Gastroesophageal sphincter (tissue), 3 donors: ENCODE measurements at regions not wholly inside any gene's neighbourhood (a gene's known extent, or its start where the extent isn't known, plus 50 kb on each side); places are given as distances from the start of the nearest gene placed in this dataset.

Experiments
- POLR2A ChIP-seq, 2 donors: fragments of 450-650 bp; IDR thresholded peaks; one replicate each; pipeline ENCODE4 v1.6.1; 2017; ENCODE audit warnings: antibody characterized with exemption in 2 of 2, mild to moderate bottlenecking in 2 of 2, moderate library complexity in 1 of 2
- POLR2AphosphoS5 ChIP-seq: sonication (generic); formaldehyde crosslinking; IDR thresholded peaks from one replicate; pipeline ENCODE4 v1.6.1; 2017; ENCODE audit warnings: antibody characterized with exemption
- TF ChIP-seq, protein P1 (sequence below), 4 experiments: fragments of 200-600 bp in 2 of 4; fragments of 450-650 bp in 2 of 4; sonication (generic) in 1 of 4; IDR thresholded peaks; one replicate each; pipeline ENCODE4 v1.5.1; 2017 to 2019; ENCODE audit warnings: antibody characterized with exemption in 4 of 4, mild to moderate bottlenecking in 2 of 4, moderate library complexity in 2 of 4

DNA sequence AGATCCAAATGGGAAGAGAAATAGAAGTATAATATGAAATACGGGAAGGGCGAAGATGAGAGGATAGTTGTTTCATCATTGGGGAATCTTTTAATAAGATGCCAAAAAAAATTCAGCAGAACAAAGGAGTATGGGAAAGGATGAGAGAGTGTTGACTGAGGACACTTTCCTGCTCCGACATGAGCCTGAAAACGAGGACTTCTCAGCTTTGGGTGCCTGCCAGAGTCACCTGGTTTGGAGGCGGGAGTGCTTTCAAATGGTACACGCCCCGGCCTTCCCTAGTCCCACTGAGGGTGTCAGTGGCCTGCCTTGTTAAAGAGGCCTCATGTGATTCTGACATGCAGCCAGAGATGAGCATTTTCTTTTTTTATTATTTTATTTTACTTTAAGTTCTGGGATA, 250.9 kb downstream of the ANKRD60 start:
- TF ChIP-seq, protein P1, sequence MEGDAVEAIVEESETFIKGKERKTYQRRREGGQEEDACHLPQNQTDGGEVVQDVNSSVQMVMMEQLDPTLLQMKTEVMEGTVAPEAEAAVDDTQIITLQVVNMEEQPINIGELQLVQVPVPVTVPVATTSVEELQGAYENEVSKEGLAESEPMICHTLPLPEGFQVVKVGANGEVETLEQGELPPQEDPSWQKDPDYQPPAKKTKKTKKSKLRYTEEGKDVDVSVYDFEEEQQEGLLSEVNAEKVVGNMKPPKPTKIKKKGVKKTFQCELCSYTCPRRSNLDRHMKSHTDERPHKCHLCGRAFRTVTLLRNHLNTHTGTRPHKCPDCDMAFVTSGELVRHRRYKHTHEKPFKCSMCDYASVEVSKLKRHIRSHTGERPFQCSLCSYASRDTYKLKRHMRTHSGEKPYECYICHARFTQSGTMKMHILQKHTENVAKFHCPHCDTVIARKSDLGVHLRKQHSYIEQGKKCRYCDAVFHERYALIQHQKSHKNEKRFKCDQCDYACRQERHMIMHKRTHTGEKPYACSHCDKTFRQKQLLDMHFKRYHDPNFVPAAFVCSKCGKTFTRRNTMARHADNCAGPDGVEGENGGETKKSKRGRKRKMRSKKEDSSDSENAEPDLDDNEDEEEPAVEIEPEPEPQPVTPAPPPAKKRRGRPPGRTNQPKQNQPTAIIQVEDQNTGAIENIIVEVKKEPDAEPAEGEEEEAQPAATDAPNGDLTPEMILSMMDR (IDR thresholded peaks at IDR 0.05): no peak
- no peak for TF ChIP-seq POLR2A (IDR thresholded peaks at IDR 0.05)
- TF ChIP-seq POLR2AphosphoS5: no peak
